HUES48 (cell line): ENCODE measurements at regions not wholly inside any gene's neighbourhood (a gene's known extent, or its start where the extent isn't known, plus 50 kb on each side); places are given as distances from the start of the nearest gene placed in this dataset.

Experiments used
- H3K27ac ChIP-seq: one replicate; pipeline ENCODE4 v1.7.0; 2013; ENCODE audit warnings: low read depth, low read length, inconsistent platforms
- H3K27me3 ChIP-seq: 2 replicates; pipeline ENCODE4 v1.6.1; 2013; ENCODE audit warnings: mild to moderate bottlenecking, low read length; ENCODE audit not compliant: control insufficient read depth, insufficient read depth
- H3K36me3 ChIP-seq: 2 replicates; pipeline ENCODE4 v1.6.1; 2013; ENCODE audit warnings: low read length; ENCODE audit not compliant: control insufficient read depth, insufficient read depth
- H3K4me1 ChIP-seq: 2 replicates; pipeline ENCODE4 v1.6.1; 2013; ENCODE audit warnings: mild to moderate bottlenecking, low read length; ENCODE audit not compliant: control insufficient read depth, insufficient read depth
- H3K4me3 ChIP-seq: 2 replicates; pipeline ENCODE4 v1.5.1; 2013; ENCODE audit warnings: mild to moderate bottlenecking, low read depth, low read length
- H3K9ac ChIP-seq: 2 replicates; pipeline ENCODE4 v1.6.1; 2013; ENCODE audit warnings: mild to moderate bottlenecking, low read depth, low read length, moderate library complexity
- H3K9me3 ChIP-seq: 2 replicates; pipeline ENCODE4 v1.6.1; 2013; ENCODE audit warnings: low read length; ENCODE audit not compliant: control insufficient read depth, insufficient read depth

GRCh38 chr3:74510261-74510818 is 104.1 kb downstream of the CNTN3 start:
- H3K4me1 ChIP-seq = no peaks in the 10 kb centered on the region

GRCh38 chr3:74507691-74508090 is 106.8 kb downstream of the CNTN3 start:
- H3K9me3 ChIP-seq = no peaks in the 10 kb centered on the region
- H3K27me3 ChIP-seq = no peaks in the 10 kb centered on the region
- H3K36me3 ChIP-seq = no peaks in the 10 kb centered on the region
- H3K4me3 ChIP-seq = no peak overlapping the region
- H3K27ac ChIP-seq = no peak overlapping the region
- H3K4me1 ChIP-seq = no peaks in the 10 kb centered on the region
- H3K9ac ChIP-seq = no peak overlapping the region

More at GRCh38 chr3:74510261-74510818, 104.1 kb downstream of the CNTN3 start:
- Histone ChIP-seq H3K27ac (no peak overlapping the region), H3K4me3 (no peak overlapping the region), H3K9ac (no peak overlapping the region), H3K9me3 (no peaks in the 10 kb centered on the region), H3K36me3 (no peaks in the 10 kb centered on the region), H3K27me3 (no peaks in the 10 kb centered on the region)

- Histone ChIP-seq H3K9ac (no peak overlapping the region), H3K4me3 (no peak overlapping the region), H3K27ac (no peak overlapping the region), H3K9me3 (no peaks in the 10 kb centered on the region), H3K36me3 (no peaks in the 10 kb centered on the region), H3K4me1 (no peaks in the 10 kb centered on the region), H3K27me3 (no peaks in the 10 kb centered on the region)
Measured at GRCh38 chr3:74506246-74506645, 108.2 kb downstream of the CNTN3 start.

GRCh38 chr3:74501007-74501406 is 113.5 kb downstream of the CNTN3 start:
- Histone ChIP-seq H3K9ac (no peak overlapping the region), H3K9me3 (no peaks in the 10 kb centered on the region), H3K4me1 (no peaks in the 10 kb centered on the region), H3K36me3 (no peaks in the 10 kb centered on the region), H3K27ac (no peak overlapping the region), H3K4me3 (no peak overlapping the region), H3K27me3 (no peaks in the 10 kb centered on the region)

- Histone ChIP-seq H3K9ac (no peak overlapping the region), H3K4me1 (no peaks in the 10 kb centered on the region)
Measured at GRCh38 chr3:74500257-74500656, 114.2 kb downstream of the CNTN3 start.

GRCh38 chr3:74491874-74492273 is 122.6 kb downstream of the CNTN3 start:
- no peaks in the 10 kb centered on the region for H3K36me3 ChIP-seq
- H3K27me3 ChIP-seq = no peaks in the 10 kb centered on the region
- H3K27ac ChIP-seq = no peak overlapping the region
- no peaks in the 10 kb centered on the region for H3K4me1 ChIP-seq
- no peak overlapping the region for H3K4me3 ChIP-seq
- no peak overlapping the region for H3K9ac ChIP-seq
- H3K9me3 ChIP-seq = no peaks in the 10 kb centered on the region

More at GRCh38 chr3:74500257-74500656, 114.2 kb downstream of the CNTN3 start:
- no peak overlapping the region for H3K4me3 ChIP-seq
- no peak overlapping the region for H3K27ac ChIP-seq
- H3K36me3 ChIP-seq = no peaks in the 10 kb centered on the region
- H3K9me3 ChIP-seq = no peaks in the 10 kb centered on the region
- H3K27me3 ChIP-seq = no peaks in the 10 kb centered on the region

- Histone ChIP-seq H3K27me3 (no peaks in the 10 kb centered on the region), H3K27ac (no peak overlapping the region), H3K4me3 (no peak overlapping the region), H3K4me1 (no peaks in the 10 kb centered on the region), H3K36me3 (no peaks in the 10 kb centered on the region), H3K9me3 (no peaks in the 10 kb centered on the region), H3K9ac (no peak overlapping the region)
Measured at GRCh38 chr3:74489050-74489792, 125.2 kb downstream of the CNTN3 start.

- Histone ChIP-seq H3K9me3 (no peaks in the 10 kb centered on the region), H3K27ac (no peak overlapping the region), H3K36me3 (no peaks in the 10 kb centered on the region), H3K4me1 (no peaks in the 10 kb centered on the region), H3K9ac (no peak overlapping the region), H3K4me3 (no peak overlapping the region), H3K27me3 (no peaks in the 10 kb centered on the region)
Measured at GRCh38 chr3:74479915-74480314, 134.5 kb downstream of the CNTN3 start.

- no peak overlapping the region for H3K4me3 ChIP-seq
- H3K9me3 ChIP-seq = no peaks in the 10 kb centered on the region
- H3K4me1 ChIP-seq = no peaks in the 10 kb centered on the region
- no peak overlapping the region for H3K9ac ChIP-seq
- no peaks in the 10 kb centered on the region for H3K27me3 ChIP-seq
- no peak overlapping the region for H3K27ac ChIP-seq
- H3K36me3 ChIP-seq = no peaks in the 10 kb centered on the region
Measured at GRCh38 chr3:74470313-74470712, 144.1 kb downstream of the CNTN3 start.

- Histone ChIP-seq H3K27ac (no peak overlapping the region), H3K27me3 (no peaks in the 10 kb centered on the region), H3K9ac (no peak overlapping the region), H3K4me3 (no peak overlapping the region), H3K9me3 (no peaks in the 10 kb centered on the region), H3K4me1 (no peaks in the 10 kb centered on the region), H3K36me3 (no peaks in the 10 kb centered on the region)
Measured at GRCh38 chr3:74469713-74470112, 144.7 kb downstream of the CNTN3 start.

- H3K27ac ChIP-seq = no peak overlapping the region
- H3K4me1 ChIP-seq = no peaks in the 10 kb centered on the region
- H3K9me3 ChIP-seq = no peaks in the 10 kb centered on the region
Measured at GRCh38 chr3:74469151-74469550, 145.3 kb downstream of the CNTN3 start.

More at GRCh38 chr3:74469151-74469550, 145.3 kb downstream of the CNTN3 start:
- H3K27me3 ChIP-seq = no peaks in the 10 kb centered on the region
- H3K4me3 ChIP-seq = no peak overlapping the region
- no peak overlapping the region for H3K9ac ChIP-seq
- no peaks in the 10 kb centered on the region for H3K36me3 ChIP-seq
